NCI-H69 (cell line): ENCODE measurements at regions not wholly inside any gene's neighbourhood (a gene's known extent, or its start where the extent isn't known, plus 50 kb on each side); places are given as distances from the start of the nearest gene placed in this dataset.
A peak's percentile ranks its signal among the peaks of the same experiment; 100 is the strongest.

Experiments
- DNase-seq: peaks from one replicate; lab custom pipeline; 2025; lab: John Stamatoyannopoulos, UW

DNA sequence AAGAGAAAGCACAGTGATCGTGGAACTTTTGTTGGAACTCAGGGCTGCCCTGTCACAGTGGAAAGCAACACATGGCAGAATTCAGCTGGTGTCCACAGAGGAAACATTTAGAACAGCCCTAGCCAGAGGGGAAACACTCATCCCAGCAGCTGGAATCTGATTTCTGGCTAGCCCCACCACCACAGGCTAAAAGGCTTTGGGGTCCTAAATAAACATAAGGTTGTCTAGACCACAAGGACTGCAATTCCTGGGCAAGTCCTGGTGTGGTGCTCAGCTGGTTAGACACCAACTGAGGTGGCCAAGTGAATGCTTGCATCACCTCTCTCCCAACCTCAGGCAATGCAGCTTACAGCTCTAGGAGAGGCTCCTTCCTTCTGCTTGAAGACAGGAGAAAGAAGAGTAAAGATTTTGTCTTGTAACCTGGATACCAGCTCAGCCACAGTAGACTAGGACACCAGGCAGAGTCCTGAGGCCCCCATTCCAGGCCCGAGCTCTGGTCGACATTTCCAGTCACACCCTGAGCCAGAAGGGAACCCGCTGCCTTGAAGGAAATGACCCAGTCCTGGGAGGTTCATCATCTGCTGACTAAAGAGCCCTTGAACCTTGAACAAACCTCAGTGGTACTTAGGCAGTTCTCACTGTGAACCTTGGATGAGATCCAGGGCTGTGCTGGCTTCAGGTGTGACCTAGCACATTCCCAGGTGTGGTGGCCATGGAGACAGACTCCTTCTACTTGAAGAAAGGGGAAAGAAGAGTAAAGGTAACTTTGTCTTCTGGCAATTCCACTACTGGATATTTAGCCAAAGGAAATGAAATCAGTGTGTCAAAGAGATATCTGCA is 85.4 kb upstream of the PLXNC1 start:
- DNase-seq: no peak

DNA sequence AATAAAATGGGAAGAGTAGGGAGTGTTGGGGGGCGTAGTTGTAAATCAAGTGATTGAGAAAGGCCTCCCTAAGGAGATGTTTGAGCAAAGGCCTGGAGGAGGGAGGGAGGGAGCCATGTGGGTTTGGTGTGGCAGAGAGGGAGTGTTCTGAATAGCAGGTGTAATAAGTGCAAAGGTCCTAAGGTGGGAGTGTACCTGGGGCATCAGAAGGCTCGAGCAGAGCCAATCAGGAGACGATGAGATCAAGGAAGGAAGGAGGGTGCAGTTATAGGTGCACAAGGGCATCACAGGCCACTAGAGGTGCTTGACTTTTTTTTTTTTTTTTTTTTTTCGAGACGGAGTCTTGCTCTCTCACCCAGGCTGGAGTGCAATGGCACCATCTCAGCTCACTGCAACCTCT is 77.9 kb upstream of the PLXNC1 start:
- DNase-seq: no peak

DNA sequence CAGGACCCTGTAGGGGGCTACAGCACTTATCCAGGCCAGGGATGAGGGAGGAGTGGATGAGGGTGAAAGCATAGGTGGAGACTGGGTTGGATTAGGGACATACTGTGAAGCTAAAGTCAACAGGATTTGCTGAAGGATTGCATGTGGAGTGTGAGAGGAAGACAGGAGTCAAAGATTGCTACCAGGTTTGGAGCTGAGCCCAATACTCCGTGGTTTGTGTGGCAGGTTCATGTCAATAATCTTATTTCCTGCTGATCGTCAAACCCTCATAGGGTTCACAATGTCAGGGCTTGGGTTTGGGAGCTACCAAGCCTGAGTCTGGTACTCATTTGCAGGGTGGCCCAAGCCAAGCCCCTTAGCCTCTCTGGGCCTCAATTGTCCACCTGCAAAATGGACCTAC is 77.1 kb upstream of the PLXNC1 start:
- no peak for DNase-seq

DNA sequence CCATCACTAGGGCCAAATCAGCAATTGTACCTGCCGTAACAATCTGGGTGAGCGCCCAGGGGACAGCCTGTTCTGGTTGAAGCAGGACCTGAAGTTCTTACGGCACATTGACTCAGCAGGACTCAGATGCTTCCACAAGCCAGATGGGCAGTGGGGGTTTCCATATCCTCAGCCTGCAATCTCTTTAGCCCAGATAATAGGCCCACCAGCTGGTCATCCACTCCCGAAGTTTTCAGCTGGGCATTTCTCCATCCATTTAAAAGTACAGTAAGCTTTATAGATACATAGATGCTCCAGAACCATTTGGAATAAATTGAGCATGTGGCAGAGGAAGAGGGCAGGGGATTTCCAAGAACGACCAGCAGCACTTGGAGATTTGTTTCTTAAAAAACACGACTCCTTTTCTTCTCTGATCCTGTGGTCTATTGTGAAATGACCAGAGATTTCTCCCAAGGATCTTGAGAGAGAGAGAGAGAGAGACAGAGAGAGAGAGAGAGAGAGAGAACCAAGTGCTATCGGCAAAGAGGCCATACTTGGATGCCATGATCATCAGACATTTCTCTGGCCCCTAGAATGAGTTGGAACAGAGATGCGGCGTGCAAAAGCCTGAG is 74.8 kb upstream of the PLXNC1 start:
- DNase-seq: peak; percentile 34

DNA sequence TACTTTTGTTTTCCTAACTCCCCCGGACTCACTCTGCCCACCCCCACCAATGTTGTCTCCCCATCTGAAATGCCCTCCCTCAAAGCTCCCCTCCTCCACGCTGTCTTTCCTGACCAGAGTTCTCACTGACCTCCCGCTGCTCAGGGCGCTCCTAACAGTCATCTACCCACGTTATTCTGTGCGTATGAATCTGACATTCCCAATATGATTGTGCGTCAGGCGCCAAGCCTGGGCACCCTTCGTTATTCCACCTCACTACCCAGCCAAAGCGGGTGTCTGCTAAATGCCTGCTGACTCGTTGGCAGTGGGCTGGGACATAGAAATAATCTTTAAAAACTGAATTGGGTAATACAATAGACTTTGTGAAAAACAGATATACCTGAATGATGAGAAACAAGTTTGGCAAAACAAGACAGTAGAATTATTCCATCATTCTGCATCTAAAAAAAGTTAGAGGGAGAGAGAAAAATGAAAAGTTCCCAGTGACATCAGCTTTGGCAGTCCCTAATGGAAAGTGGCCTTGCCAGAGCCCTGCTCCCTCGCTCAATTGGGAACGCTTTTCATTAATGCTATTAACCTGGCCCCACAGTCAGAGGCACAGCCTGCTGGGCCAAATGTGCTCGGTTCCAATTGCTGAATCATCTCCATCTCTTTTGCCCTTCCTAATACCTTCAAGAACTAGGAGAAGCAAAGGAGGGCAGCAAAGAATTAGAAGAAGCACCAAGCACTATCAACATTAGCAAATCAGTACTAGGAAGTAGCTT is 74.0 kb upstream of the PLXNC1 start:
- DNase-seq: no peak

DNA sequence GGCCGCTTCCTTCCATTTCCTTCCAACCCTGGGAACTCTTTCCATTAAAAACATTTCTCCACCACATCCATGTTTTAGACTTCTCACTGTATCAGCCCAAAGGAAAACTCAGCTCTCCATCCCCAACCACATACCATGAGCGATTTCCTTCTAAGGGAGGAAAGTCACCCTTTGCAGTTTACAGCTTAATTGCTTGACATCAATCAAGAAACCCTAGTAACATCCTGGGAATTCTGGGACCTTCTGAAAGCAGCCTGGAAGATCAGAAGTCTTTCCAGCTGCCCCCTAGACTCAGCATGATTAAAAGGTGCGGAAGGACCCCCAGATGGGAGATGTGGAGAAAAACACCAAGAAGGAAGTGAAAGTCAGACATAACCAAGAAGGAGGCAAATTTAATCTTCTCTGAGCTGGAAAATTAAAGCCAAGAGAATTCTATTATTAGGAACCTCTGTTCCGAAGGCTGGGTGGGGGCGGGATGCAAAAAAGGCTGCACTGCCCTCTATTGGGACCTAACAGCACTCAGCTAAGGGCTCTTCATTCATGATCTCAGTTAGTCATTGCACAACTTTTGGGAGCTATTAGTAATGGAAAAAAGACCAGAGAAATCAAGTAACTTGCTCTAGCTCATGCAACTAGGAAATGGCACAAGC is 73.3 kb upstream of the PLXNC1 start:
- DNase-seq: peak; percentile 55

GRCh38 chr12:94077209-94077608 is 71.2 kb upstream of the PLXNC1 start:
- DNase-seq: no peak

DNA sequence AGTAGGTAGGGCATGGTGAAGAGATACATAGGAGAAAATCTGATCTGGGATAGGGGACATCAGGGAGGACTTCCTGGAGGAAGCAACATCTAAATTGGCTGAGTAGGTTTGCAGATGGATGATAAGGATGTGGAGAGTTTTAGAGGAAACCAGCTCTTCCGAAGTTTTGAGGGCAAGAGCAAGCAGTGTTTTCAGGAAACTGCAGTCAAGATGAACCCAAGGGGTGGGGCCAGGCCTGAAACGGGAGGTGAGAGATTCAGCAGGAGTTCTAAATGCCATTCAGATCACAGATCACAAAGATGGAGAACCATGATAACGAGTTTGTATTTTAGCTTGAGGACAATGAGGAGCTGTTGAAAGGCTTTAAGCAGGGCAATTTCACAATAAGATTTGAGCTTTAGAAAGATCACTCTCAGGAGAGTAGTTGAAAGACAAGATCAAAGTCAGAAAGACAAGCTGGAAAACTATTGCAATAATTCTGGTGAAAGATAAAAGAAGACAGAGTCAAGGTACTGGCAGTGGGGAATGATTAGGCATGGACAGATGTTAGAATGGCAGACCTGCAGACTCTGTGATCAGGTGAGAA is 70.1 kb upstream of the PLXNC1 start:
- no peak for DNase-seq

- DNase-seq: no peak
Observed at GRCh38 chr12:94078736-94079509, 69.5 kb upstream of the PLXNC1 start.

DNA sequence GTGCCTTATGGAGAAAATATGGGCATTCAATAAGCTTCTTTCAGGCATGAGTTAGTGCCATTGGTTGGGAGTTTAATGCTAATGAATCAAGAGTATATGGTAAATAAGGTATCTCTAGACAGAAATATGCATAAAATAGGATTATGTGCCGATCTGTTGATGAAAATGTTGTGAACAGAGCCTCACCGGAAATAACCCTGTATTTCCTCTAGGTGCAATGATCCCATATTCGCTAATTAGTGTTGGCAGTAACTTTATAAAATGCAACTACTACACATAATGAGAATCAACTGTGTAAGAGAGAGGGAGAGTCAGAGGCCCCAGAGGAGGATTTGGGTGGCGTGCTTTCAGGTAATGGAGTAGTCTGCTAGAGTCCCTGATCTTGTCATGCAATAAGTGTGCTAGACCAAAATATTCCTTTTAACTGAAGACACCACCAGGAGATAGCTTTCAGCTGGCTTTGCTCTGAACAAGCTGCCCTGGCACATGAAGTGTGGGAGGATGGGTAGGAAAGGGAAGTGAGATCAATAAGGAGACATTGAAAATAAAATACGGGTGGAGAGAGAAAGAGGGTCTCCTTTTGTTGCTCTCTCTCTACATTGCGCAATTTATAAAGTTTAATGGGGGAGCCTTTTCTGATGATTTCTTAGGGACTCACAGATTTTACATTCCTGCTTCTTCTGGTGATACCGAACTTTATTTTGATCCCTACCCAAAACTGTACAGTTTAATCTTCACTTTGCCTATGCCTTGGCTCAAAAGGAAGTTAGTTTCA is 68.6 kb upstream of the PLXNC1 start:
- no peak for DNase-seq

DNA sequence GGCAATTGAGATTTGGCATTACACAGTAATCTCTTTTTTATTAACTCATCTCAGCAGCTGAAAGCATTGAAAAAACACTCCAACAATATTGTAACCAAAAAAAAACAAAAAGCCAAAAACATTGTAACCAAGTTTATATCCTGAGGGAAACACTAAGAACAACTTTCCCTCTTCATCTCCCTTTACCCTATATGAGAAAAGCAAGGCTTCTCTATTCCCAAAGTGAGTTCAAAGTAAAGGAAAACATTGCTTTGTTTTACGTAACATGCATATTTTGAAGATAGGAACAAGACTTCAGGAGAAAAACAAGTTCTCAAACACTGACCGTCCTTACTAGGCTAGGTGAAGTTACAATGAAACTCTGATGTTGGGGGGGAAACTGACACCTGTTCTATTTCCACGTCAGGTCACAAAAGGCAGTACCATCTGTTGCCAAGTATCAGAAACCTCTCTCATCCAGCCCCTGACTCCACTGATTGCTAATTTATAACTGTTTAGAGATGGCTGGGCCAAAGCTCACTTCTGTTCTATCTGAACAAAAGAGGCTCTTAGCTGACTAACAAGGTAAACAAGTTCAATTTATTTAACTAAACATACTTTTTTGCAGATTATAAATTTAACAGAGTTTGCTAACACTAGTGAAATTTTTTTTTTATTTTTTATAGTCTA is 67.9 kb upstream of the PLXNC1 start:
- DNase-seq: peak; percentile 72

DNA sequence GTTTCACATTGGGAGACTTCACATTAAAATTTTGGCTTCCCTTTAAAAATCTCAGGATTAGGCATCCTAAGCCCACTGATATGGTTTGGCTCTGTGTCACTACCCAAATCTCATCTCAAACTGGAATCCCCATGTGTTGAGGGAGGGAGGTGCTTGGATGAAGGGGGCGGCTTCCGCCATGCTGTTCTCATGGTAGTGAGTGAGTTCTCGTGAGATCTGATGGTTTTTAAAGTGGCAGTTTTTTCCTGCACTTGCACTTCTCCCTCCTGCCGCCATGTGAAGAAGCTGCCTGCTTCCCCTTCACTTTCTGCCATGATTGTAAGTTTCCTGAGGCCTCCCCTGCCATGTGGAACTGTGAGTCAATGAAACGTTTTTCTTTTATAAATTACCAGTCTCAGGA is 65.7 kb upstream of the PLXNC1 start:
- DNase-seq: no peak

- DNase-seq: no peak
Observed at GRCh38 chr12:94089891-94090290, 58.5 kb upstream of the PLXNC1 start.

DNA sequence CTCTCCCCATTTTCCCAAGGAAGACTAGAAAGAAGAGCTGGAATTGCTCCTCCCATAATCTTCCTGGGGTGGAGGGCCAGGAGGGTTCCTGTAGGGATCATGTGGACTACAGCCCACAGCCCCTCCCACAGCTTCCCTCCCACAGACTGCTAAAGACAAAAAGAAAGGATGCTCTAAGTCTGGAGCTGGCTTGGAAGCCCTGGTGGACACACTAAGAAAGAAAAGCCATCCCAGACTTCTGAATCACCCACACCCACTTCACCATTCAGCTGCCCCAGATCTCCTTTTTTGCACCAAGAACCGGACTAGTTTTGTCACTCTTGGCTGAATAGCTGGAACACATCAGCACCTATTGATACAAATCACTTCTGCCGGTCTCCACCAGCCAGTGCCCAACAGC is 56.8 kb upstream of the PLXNC1 start:
- DNase-seq: no peak

- DNase-seq: no peak
Observed at GRCh38 chr12:94092516-94093241, 55.7 kb upstream of the PLXNC1 start.

GRCh38 chr12:94094700-94095099 is 53.7 kb upstream of the PLXNC1 start:
- no peak for DNase-seq

- DNase-seq: no peak
Observed at GRCh38 chr12:94095618-94096017, 52.8 kb upstream of the PLXNC1 start.

GRCh38 chr12:94098466-94098865 is 49.9 kb upstream of the PLXNC1 start:
- DNase-seq: no peak
